Naive B cell (primary cell): ENCODE measurements at regions not wholly inside any gene's neighbourhood (a gene's known extent, or its start where the extent isn't known, plus 50 kb on each side); places are given as distances from the start of the nearest gene placed in this dataset.
"Not testable (repeated sequence)": the region's sequence is repeated elsewhere in the genome, so short reads cannot be mapped to it uniquely, and the experiment has no call there.

Source experiments
- ATAC-seq, 2 donors: fragments of 150-1000 bp; cut with Tn5 transposase; 2 replicates each; pipeline ENCODE4 v1.10.0; 2021; ENCODE audit warnings: low read depth in 2 of 2, mild to moderate bottlenecking in 2 of 2, moderate library complexity in 2 of 2
- DNase-seq: peaks from one replicate; pipeline ENCODE4 v3.0.0; 2022
- H3K27ac Mint-ChIP-seq, 6 donors: one replicate each; pipeline ENCODE4 v1.8.0; 2020 to 2022; ENCODE audit warnings: mild to moderate bottlenecking in 6 of 6, mixed read lengths in 6 of 6, moderate library complexity in 5 of 6, inconsistent platforms in 2 of 6
- H3K27me3 Mint-ChIP-seq, 3 donors: one replicate each; pipeline ENCODE4 v1.8.0; 2021 to 2022; ENCODE audit warnings: mixed read lengths in 3 of 3, mild to moderate bottlenecking in 1 of 3
- H3K36me3 Mint-ChIP-seq, 2 donors: one replicate each; pipeline ENCODE4 v1.8.0; 2020 to 2022; ENCODE audit warnings: mixed read lengths in 2 of 2, inconsistent platforms in 1 of 2, mild to moderate bottlenecking in 1 of 2
- H3K4me1 Mint-ChIP-seq, 3 donors: one replicate each; pipeline ENCODE4 v1.8.0; 2020 to 2022; ENCODE audit warnings: mixed read lengths in 3 of 3, inconsistent platforms in 1 of 3, mild to moderate bottlenecking in 1 of 3, moderate library complexity in 1 of 3
- H3K4me3 Mint-ChIP-seq, 8 donors: one replicate each; pipeline ENCODE4 v1.8.0; 2020 to 2022; ENCODE audit warnings: mild to moderate bottlenecking in 8 of 8, mixed read lengths in 8 of 8, moderate library complexity in 8 of 8, inconsistent platforms in 2 of 8
- H3K9me3 Mint-ChIP-seq, 7 donors: one replicate each; pipeline ENCODE4 v1.8.0; 2020 to 2022; ENCODE audit warnings: mixed read lengths in 7 of 7, mild to moderate bottlenecking in 5 of 7, inconsistent platforms in 2 of 7, moderate library complexity in 1 of 7

- not testable (repeated sequence) for H3K36me3 Mint-ChIP-seq, H3K27ac Mint-ChIP-seq, H3K4me3 Mint-ChIP-seq, DNase-seq, H3K27me3 Mint-ChIP-seq, H3K9me3 Mint-ChIP-seq, H3K4me1 Mint-ChIP-seq
- peak; percentile 41 to 67 for ATAC-seq
These were observed 65.0 kb upstream of the TP53TG3 start for GRCh38 chr16:32740766-32741499.
